ENCODE measurements at regions not wholly inside any gene's neighbourhood (a gene's known extent, or its start where the extent isn't known, plus 50 kb on each side); places are given as distances from the start of the nearest gene placed in this dataset.

GRCh38 chr2:18074476-18074875 is 196.0 kb downstream of the KCNS3 start:
- no peak overlapping the region for H3K4me3 ChIP-seq (ENCODE audit: control extremely low read depth in 1 of 5, extremely low read depth in 1 of 5, insufficient read depth in 1 of 5, low read depth in 2 of 5, low read length in 4 of 5)
- Mint-ChIP-seq H3K4me1 (no peaks in the 10 kb centered on the region), H3K27me3 (peaks cover 11% of the 10 kb centered on the region), H3K27ac (no peak overlapping the region), H3K9me3 (ENCODE audit: insufficient read depth) (no peaks in the 10 kb centered on the region), H3K4me3 (no peak overlapping the region)
- DNase-seq (no peak), ATAC-seq (ENCODE audit: low read depth) (no peak)
- no peaks in the 10 kb centered on the region for H3K4me1 ChIP-seq (ENCODE audit: control insufficient read depth in 2 of 2, insufficient read depth in 2 of 2, low read length in 2 of 2)
- ChIA-PET CTCF (no interaction called here), POLR2A (no interaction called here)
- H3K27ac ChIP-seq (ENCODE audit: low read length in 2 of 2): no peak overlapping the region
- no peak overlapping the region for H3K9ac ChIP-seq (ENCODE audit: low read length)
- H3K27me3 ChIP-seq (replicated peaks in 1 of 4; ENCODE audit: control extremely low read depth in 1 of 4, control insufficient read depth in 3 of 4, insufficient read depth in 4 of 4, low read length in 3 of 4): no peaks in the 10 kb centered on the region
- TF ChIP-seq, protein P1, sequence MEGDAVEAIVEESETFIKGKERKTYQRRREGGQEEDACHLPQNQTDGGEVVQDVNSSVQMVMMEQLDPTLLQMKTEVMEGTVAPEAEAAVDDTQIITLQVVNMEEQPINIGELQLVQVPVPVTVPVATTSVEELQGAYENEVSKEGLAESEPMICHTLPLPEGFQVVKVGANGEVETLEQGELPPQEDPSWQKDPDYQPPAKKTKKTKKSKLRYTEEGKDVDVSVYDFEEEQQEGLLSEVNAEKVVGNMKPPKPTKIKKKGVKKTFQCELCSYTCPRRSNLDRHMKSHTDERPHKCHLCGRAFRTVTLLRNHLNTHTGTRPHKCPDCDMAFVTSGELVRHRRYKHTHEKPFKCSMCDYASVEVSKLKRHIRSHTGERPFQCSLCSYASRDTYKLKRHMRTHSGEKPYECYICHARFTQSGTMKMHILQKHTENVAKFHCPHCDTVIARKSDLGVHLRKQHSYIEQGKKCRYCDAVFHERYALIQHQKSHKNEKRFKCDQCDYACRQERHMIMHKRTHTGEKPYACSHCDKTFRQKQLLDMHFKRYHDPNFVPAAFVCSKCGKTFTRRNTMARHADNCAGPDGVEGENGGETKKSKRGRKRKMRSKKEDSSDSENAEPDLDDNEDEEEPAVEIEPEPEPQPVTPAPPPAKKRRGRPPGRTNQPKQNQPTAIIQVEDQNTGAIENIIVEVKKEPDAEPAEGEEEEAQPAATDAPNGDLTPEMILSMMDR (IDR thresholded peaks at IDR 0.05): no peak
- TF ChIP-seq EZH2 (IDR thresholded peaks at IDR 0.05; ENCODE audit: borderline replicate concordance, insufficient read depth, low read depth, low read length, poor library complexity, severe bottlenecking): no peak
- no peaks in the 10 kb centered on the region for H4K20me1 ChIP-seq (ENCODE audit: control insufficient read depth, insufficient read depth, low read length, poor library complexity, severe bottlenecking)
- no peaks in the 10 kb centered on the region for H3K9me3 ChIP-seq (ENCODE audit: control extremely low read depth in 1 of 3, control insufficient read depth in 2 of 3, insufficient read depth in 1 of 3, low read length in 2 of 3)
- H3K36me3 ChIP-seq (replicated peaks in 1 of 2; ENCODE audit: control extremely low read depth in 1 of 2, control insufficient read depth in 1 of 2, extremely low read depth in 1 of 2, insufficient read depth in 2 of 2, low read length in 1 of 2): no peaks in the 10 kb centered on the region
- H3K4me2 ChIP-seq (replicated peaks; ENCODE audit: low read depth, low read length, poor library complexity, severe bottlenecking): no peak overlapping the region
- intact Hi-C loops (cut with micrococcal nuclease): no loop called here
- WGBS (ENCODE audit: insufficient coverage): 71% methylated on average over 1 of the region's 5 CpGs
- H3K79me2 ChIP-seq (ENCODE audit: control insufficient read depth, insufficient read depth, low read length): no peaks in the 10 kb centered on the region
- no peak overlapping the region for H2AFZ ChIP-seq (ENCODE audit: insufficient read depth, low read depth, low read length, poor library complexity, severe bottlenecking)

GRCh38 chr2:18073601-18074000 is 195.1 kb downstream of the KCNS3 start:
- Mint-ChIP-seq H3K27me3 (peaks cover 11% of the 10 kb centered on the region), H3K4me1 (no peaks in the 10 kb centered on the region), H3K4me3 (no peak overlapping the region), H3K9me3 (ENCODE audit: insufficient read depth) (no peaks in the 10 kb centered on the region), H3K27ac (no peak overlapping the region)
- Histone ChIP-seq H3K79me2 (ENCODE audit: control insufficient read depth, insufficient read depth, low read length) (no peaks in the 10 kb centered on the region), H3K9me3 (ENCODE audit: control extremely low read depth in 1 of 3, control insufficient read depth in 2 of 3, insufficient read depth in 1 of 3, low read length in 2 of 3) (no peaks in the 10 kb centered on the region), H3K27me3 (replicated peaks in 1 of 4; ENCODE audit: control extremely low read depth in 1 of 4, control insufficient read depth in 3 of 4, insufficient read depth in 4 of 4, low read length in 3 of 4) (no peaks in the 10 kb centered on the region), H3K4me1 (ENCODE audit: control insufficient read depth in 2 of 2, insufficient read depth in 2 of 2, low read length in 2 of 2) (no peaks in the 10 kb centered on the region), H3K4me2 (replicated peaks; ENCODE audit: low read depth, low read length, poor library complexity, severe bottlenecking) (no peak overlapping the region), H2AFZ (ENCODE audit: insufficient read depth, low read depth, low read length, poor library complexity, severe bottlenecking) (no peak overlapping the region), H3K36me3 (replicated peaks in 1 of 2; ENCODE audit: control extremely low read depth in 1 of 2, control insufficient read depth in 1 of 2, extremely low read depth in 1 of 2, insufficient read depth in 2 of 2, low read length in 1 of 2) (no peaks in the 10 kb centered on the region), H3K27ac (ENCODE audit: low read length in 2 of 2) (no peak overlapping the region), H3K9ac (ENCODE audit: low read length) (no peak overlapping the region), H3K4me3 (ENCODE audit: control extremely low read depth in 1 of 5, extremely low read depth in 1 of 5, insufficient read depth in 1 of 5, low read depth in 2 of 5, low read length in 4 of 5) (no peak overlapping the region), H4K20me1 (ENCODE audit: control insufficient read depth, insufficient read depth, low read length, poor library complexity, severe bottlenecking) (no peaks in the 10 kb centered on the region)
- ATAC-seq (ENCODE audit: low read depth) (no peak), DNase-seq (no peak)
- no CpG with 5 or more reads among the region's 2 CpGs for WGBS (ENCODE audit: insufficient coverage)
- intact Hi-C loops (cut with micrococcal nuclease): no loop called here
- ChIA-PET POLR2A (no interaction called here), CTCF (no interaction called here)
- no peak for TF ChIP-seq EZH2 (IDR thresholded peaks at IDR 0.05; ENCODE audit: borderline replicate concordance, insufficient read depth, low read depth, low read length, poor library complexity, severe bottlenecking)
- TF ChIP-seq, protein P1 (IDR thresholded peaks at IDR 0.05): no peak

Measured in B cell (primary cell).